SJSA1 (cell line): ENCODE measurements at regions not wholly inside any gene's neighbourhood (a gene's known extent, or its start where the extent isn't known, plus 50 kb on each side); places are given as distances from the start of the nearest gene placed in this dataset.
"Not testable (repeated sequence)": the region's sequence is repeated elsewhere in the genome, so short reads cannot be mapped to it uniquely, and the experiment has no call there.

Experiments
- DNase-seq, 2 experiments: peaks; one replicate each; pipeline ENCODE4 v3.0.0-alpha.2; 2015 to 2020; ENCODE audit warnings: low spot score in 2 of 2, low read depth in 1 of 2
- H3K27ac ChIP-seq: fragments of 250-450 bp; sonication (Bioruptor Pico); 2 replicates; pipeline ENCODE4 v1.5.1; 2020; ENCODE audit warnings: mild to moderate bottlenecking, moderate library complexity
- H3K27me3 ChIP-seq: fragments of 250-450 bp; sonication (Bioruptor Pico); replicated peaks from 2 replicates; pipeline ENCODE4 v1.5.1; 2020; ENCODE audit warnings: mild to moderate bottlenecking, moderate library complexity
- H3K36me3 ChIP-seq: fragments of 250-450 bp; sonication (Bioruptor Pico); 2 replicates; pipeline ENCODE4 v1.5.1; 2020; ENCODE audit warnings: mild to moderate bottlenecking
- H3K4me1 ChIP-seq: fragments of 250-450 bp; sonication (Bioruptor Pico); replicated peaks from 2 replicates; pipeline ENCODE4 v1.6.1; 2021; ENCODE audit warnings: mild to moderate bottlenecking
- H3K4me3 ChIP-seq: fragments of 250-450 bp; sonication (Bioruptor Pico); 2 replicates; pipeline ENCODE4 v1.5.1; 2020; ENCODE audit warnings: mild to moderate bottlenecking
- H3K9me3 ChIP-seq: fragments of 250-450 bp; sonication (Bioruptor Pico); replicated peaks from 2 replicates; pipeline ENCODE4 v1.5.1; 2020; ENCODE audit warnings: mild to moderate bottlenecking

DNA sequence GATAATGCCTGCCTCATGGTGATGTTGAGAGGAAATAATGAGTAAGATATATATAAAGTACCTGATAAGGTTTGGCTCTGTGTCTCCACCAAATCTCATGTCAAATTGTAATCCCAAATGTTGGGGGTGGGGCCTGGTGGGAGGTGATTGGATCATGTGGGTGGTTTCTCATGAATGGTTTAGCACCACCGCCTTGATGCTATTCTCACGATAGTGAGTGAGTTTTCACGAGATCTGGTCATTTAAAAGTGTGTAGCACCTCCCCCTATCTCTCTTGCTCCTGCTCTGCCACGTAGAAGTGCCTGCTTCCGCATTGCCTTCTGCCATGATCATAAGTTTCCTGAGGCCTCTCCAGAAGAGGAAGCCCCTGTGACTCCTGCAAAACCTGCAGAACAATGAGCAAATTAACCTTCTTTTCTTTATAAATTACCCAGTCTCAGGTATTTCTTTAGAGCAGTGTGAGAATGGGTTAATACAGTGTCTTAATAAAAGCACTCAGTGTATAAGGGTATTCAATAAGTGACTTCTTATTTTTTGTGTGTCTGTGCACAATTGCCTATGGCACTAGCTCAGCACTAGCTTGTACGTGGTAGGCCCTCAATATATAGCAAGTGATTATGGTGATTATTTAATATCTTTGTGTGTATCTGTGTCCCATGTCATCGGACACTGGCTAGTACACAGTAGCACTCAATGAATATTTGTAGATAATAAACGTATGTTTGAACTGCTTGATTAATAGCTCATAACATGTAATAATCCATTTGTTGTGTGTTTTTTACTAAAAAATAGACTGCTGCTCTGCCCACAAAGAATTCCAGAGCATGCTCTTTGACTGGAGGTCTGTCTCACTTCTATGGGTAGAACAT is 138.1 kb upstream of the LMNTD1 start:
- no peak overlapping the region for H3K27ac ChIP-seq
- H3K27me3 ChIP-seq, result no peaks in the 10 kb centered on the region
- H3K9me3 ChIP-seq, result no peaks in the 10 kb centered on the region
- H3K4me1 ChIP-seq, result peaks cover 13% of the 10 kb centered on the region
- H3K4me3 ChIP-seq, result no peak overlapping the region
- H3K36me3 ChIP-seq, result no peaks in the 10 kb centered on the region
- DNase-seq, result no peak

DNA sequence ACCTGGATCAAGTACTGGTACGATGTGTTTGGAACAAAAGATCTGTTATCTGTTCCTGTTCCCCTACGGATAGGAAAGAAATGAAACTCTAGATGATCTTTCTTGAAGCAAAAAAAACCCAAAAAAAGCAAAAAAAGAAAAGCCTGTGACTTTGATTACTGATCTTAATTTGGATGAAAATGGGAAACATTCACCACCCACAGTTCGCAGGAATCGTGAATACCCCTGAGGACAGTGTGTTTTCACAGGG is 138.7 kb upstream of the LMNTD1 start:
- H3K4me3 ChIP-seq, result no peak overlapping the region
- H3K27ac ChIP-seq, result no peak overlapping the region
- no peak for DNase-seq
- H3K36me3 ChIP-seq, result no peaks in the 10 kb centered on the region
- peaks cover 13% of the 10 kb centered on the region for H3K4me1 ChIP-seq
- H3K9me3 ChIP-seq, result no peaks in the 10 kb centered on the region
- no peaks in the 10 kb centered on the region for H3K27me3 ChIP-seq

GRCh38 chr12:25692115-25693035 is 139.3 kb upstream of the LMNTD1 start:
- Histone ChIP-seq H3K27me3 (no peaks in the 10 kb centered on the region), H3K36me3 (no peaks in the 10 kb centered on the region), H3K27ac (no peak overlapping the region), H3K4me3 (no peak overlapping the region), H3K4me1 (peaks cover 13% of the 10 kb centered on the region), H3K9me3 (no peaks in the 10 kb centered on the region)
- DNase-seq, result no peak

GRCh38 chr12:25694072-25694471 is 141.0 kb upstream of the LMNTD1 start:
- no peaks in the 10 kb centered on the region for H3K27me3 ChIP-seq
- H3K4me3 ChIP-seq, result no peak overlapping the region
- peak overlapping the region; percentile 33; the same call in 1 of the 2 replicates for H3K27ac ChIP-seq
- peak; percentile 55 to 72 for DNase-seq
- H3K4me1 ChIP-seq, result peaks cover 13% of the 10 kb centered on the region
- H3K9me3 ChIP-seq, result no peaks in the 10 kb centered on the region
- H3K36me3 ChIP-seq, result no peaks in the 10 kb centered on the region

DNA sequence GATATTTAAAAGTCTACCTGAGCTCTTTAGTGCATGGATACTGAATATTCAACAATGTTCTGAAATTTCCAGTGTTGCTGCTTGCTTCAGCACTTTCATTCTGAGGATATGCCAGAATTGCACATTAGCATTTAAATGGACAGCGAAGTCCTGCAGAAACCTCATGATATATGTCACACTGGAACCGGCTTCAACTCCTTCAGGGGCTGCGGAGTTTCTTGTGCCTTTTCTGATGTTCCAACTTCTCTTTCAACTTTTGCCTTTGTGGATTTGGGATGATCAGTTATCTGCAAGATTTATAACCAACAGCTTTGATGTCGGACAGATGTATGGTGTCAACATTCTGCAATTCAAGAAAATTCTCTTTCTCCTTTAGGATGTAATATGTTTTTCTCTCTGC is 142.5 kb upstream of the LMNTD1 start:
- no peak overlapping the region for H3K4me3 ChIP-seq
- H3K36me3 ChIP-seq, result no peaks in the 10 kb centered on the region
- H3K9me3 ChIP-seq, result no peaks in the 10 kb centered on the region
- H3K27ac ChIP-seq, result no peak overlapping the region
- no peaks in the 10 kb centered on the region for H3K27me3 ChIP-seq
- peaks cover 16% of the 10 kb centered on the region for H3K4me1 ChIP-seq
- no peak for DNase-seq

DNA sequence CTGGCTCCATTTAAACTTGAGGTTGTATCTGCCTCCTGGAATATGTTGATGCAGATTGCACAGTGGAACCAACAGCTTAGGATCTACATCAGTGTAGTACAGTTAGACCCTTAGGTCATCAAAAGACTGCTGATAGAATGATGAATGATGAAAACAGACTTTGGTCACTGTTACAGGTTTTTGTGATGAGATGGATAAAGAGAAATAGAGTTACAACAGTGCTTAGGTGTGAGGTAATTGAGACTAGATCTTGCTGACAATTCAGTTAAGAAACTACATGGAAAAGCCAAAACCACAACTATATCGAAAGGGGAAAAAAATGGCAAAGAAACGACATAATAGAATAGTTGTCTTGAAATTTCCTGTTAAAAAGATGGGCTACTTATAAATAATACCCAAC is 145.7 kb upstream of the LMNTD1 start:
- H3K4me1 ChIP-seq, result peaks cover 11% of the 10 kb centered on the region
- H3K27ac ChIP-seq, result no peak overlapping the region
- no peaks in the 10 kb centered on the region for H3K36me3 ChIP-seq
- DNase-seq, result no peak
- no peaks in the 10 kb centered on the region for H3K9me3 ChIP-seq
- H3K4me3 ChIP-seq, result no peak overlapping the region
- no peaks in the 10 kb centered on the region for H3K27me3 ChIP-seq

DNA sequence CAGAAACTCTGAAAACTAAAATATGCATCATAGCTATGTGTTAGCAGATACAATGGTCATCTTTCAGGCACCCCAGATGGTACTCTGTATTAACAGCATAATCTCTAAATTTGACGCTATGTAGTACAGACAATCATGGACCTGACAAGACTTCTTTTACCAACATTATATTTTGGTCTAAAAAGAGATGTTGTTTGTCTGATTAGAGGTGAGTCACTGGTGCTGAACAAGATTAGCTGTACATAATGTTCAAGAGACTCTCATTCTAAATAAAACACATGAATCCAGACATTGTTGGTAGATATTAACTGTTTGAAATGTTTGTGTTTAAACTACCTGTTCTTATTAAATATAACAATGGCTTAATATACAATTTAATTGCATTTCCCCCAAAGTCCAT is 146.4 kb upstream of the LMNTD1 start:
- Histone ChIP-seq H3K27ac (no peak overlapping the region), H3K4me1 (peaks cover 4% of the 10 kb centered on the region), H3K4me3 (no peak overlapping the region), H3K36me3 (no peaks in the 10 kb centered on the region), H3K27me3 (no peaks in the 10 kb centered on the region), H3K9me3 (no peaks in the 10 kb centered on the region)
- no peak for DNase-seq

DNA sequence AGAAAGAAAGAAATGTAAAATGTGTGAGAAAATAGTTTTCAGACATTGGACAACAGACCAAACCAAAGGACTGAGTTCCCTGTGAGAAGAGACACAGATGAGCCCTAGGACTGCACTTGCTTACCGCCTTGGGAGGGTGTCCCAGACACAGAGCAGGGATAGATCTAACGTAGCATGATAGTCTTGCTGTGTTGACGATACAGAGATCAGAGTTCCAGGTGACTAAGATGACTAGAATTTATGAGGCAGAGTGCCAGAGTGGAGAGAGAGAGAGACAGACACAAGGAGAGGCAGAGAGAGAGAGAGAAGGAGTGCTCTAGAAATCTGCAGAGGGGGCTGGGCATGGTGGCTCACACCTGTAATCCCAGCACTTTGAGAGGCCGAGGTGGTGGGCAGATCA is 148.2 kb upstream of the LMNTD1 start:
- H3K4me3 ChIP-seq, result no peak overlapping the region
- 0 out of 2 replicates have a peak, but pooled peaks cover 3% of the 10 kb centered on the region for H3K4me1 ChIP-seq
- H3K27ac ChIP-seq, result no peak overlapping the region
- no peaks in the 10 kb centered on the region for H3K27me3 ChIP-seq
- DNase-seq, result no peak
- no peaks in the 10 kb centered on the region for H3K36me3 ChIP-seq
- H3K9me3 ChIP-seq, result no peaks in the 10 kb centered on the region

DNA sequence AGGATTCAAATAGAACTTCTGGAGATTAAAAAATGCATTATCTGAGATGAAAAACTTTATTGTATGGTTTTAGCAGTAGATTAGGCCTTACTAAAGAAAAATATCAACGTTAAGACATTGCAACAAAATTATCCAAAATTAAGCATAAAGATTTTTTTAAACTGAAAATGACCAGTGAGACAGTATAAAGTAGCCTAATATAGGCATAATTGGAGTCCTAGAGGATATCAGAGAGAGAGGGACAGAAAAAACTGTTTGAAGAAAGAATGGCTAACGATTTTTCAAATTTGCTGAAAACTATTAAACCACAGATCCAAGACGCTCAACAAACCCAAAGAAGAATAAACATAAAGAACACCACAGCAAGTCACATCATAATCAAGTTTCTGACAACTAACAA is 149.5 kb upstream of the LMNTD1 start:
- Histone ChIP-seq H3K4me3 (no peak overlapping the region), H3K36me3 (no peaks in the 10 kb centered on the region), H3K9me3 (no peaks in the 10 kb centered on the region), H3K27me3 (no peaks in the 10 kb centered on the region), H3K4me1 (0 out of 2 replicates have a peak, but pooled peaks cover 3% of the 10 kb centered on the region), H3K27ac (no peak overlapping the region)
- no peak for DNase-seq

GRCh38 chr12:25705261-25705660 is 152.2 kb upstream of the LMNTD1 start:
- Histone ChIP-seq H3K36me3 (no peaks in the 10 kb centered on the region), H3K9me3 (no peaks in the 10 kb centered on the region), H3K27ac (no peak overlapping the region), H3K4me1 (no peaks in the 10 kb centered on the region), H3K4me3 (no peak overlapping the region), H3K27me3 (no peaks in the 10 kb centered on the region)
- no peak for DNase-seq

DNA sequence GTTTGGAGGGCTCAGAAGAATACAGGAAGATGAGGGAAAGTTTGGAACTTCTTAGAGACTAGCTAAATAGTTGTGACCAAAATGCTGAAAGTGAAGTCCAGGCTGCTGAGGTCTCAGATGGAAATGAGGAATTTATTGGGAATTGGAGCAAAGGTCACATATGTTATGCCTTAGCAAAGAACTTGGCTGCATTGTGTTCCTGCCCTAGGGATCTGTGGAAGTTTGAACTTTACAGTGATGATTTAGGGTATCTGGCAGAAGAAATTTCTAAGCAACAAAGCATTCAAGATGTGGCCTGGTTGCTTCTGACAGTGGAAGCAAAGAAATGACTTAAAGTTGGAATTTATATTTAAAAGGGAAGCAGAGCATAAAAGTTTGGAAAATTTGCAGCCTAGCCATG is 153.6 kb upstream of the LMNTD1 start:
- H3K9me3 ChIP-seq, H3K27ac ChIP-seq, H3K36me3 ChIP-seq, H3K4me3 ChIP-seq, H3K27me3 ChIP-seq, DNase-seq, H3K4me1 ChIP-seq: not testable (repeated sequence)

- no peak for DNase-seq
- Histone ChIP-seq H3K4me1 (no peaks in the 10 kb centered on the region), H3K4me3 (no peak overlapping the region), H3K9me3 (no peaks in the 10 kb centered on the region), H3K27me3 (no peaks in the 10 kb centered on the region), H3K27ac (no peak overlapping the region), H3K36me3 (no peaks in the 10 kb centered on the region)
Measured at GRCh38 chr12:25707056-25707455, 154.0 kb upstream of the LMNTD1 start.

DNA sequence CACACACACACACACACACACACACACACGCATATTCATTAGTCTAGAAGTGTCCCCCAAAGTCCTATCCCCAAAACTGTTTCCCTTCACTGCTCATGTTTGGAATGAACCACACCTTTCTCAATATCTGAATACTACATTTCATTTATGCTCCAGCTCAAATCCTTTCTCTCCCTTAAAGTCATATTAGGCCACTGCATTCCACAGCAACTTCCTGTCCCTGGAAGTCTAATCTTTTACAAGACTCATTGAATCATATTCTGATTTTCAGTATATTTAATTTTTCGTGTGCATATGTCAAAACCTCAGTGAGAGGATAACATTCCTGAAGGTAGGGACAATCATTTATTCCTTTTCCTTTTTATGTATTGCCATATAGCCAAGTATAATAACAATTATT is 155.6 kb upstream of the LMNTD1 start:
- no peak for DNase-seq
- Histone ChIP-seq H3K36me3 (no peaks in the 10 kb centered on the region), H3K27me3 (no peaks in the 10 kb centered on the region), H3K4me1 (no peaks in the 10 kb centered on the region), H3K4me3 (no peak overlapping the region), H3K9me3 (no peaks in the 10 kb centered on the region), H3K27ac (no peak overlapping the region)

GRCh38 chr12:25710128-25710527 is 157.0 kb upstream of the LMNTD1 start:
- DNase-seq, result no peak
- no peak overlapping the region for H3K4me3 ChIP-seq
- H3K9me3 ChIP-seq, result no peaks in the 10 kb centered on the region
- no peaks in the 10 kb centered on the region for H3K27me3 ChIP-seq
- H3K27ac ChIP-seq, result no peak overlapping the region
- no peaks in the 10 kb centered on the region for H3K36me3 ChIP-seq
- no peaks in the 10 kb centered on the region for H3K4me1 ChIP-seq
